Raji (cell line): ENCODE measurements at regions not wholly inside any gene's neighbourhood (a gene's known extent, or its start where the extent isn't known, plus 50 kb on each side); places are given as distances from the start of the nearest gene placed in this dataset.

ENCODE experiments used
- POLR2A ChIP-seq: IDR thresholded peaks from 2 replicates; pipeline ENCODE4 v1.6.1; 2011; ENCODE audit warnings: low read depth, low read length, control low read depth; ENCODE audit not compliant: insufficient read depth

DNA sequence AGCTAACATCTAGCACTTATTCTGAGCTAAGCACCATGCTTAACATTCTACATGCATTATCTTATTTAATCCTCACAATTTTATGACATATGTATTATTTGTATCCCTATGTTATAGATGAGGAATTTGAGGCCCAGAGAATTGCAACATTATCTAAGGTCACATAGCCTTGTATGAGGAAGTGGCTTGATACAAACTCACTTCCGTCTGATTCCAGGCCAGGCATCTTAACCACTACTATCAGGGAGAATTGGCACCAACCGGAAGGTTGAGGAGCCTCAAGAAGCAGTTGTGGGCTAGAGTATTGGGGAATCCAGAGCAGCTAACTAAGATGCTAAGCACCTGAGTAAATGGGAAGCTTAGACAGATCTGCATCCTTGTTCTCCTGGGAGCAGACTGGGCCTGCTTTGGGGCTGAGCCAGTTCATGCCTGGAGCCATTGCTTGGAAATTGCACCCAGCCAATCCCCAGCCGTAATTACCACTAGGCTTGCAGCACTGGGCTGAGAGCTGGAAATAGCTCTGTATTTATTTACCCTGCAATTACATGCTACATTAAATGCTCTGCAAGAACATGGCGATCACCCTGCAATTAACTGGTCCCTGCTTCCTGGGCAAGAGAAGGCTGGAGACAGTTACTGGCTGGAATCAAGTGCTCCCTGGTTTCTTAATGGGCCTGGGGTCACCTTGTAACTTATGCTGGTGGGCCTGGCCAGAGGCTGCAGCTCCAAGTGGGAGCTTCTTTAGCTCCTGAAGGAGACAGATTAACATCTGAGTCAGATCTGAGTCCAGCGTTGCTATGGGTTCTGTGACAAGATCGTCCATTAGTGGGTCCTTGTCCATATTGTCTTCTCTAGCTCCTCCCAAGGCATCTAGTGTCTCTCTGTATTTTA is 273.1 kb upstream of the CCL2 start:
- no peak for TF ChIP-seq POLR2A

- TF ChIP-seq POLR2A: no peak
Observed at GRCh38 chr17:33982909-33983308, 272.2 kb upstream of the CCL2 start.

DNA sequence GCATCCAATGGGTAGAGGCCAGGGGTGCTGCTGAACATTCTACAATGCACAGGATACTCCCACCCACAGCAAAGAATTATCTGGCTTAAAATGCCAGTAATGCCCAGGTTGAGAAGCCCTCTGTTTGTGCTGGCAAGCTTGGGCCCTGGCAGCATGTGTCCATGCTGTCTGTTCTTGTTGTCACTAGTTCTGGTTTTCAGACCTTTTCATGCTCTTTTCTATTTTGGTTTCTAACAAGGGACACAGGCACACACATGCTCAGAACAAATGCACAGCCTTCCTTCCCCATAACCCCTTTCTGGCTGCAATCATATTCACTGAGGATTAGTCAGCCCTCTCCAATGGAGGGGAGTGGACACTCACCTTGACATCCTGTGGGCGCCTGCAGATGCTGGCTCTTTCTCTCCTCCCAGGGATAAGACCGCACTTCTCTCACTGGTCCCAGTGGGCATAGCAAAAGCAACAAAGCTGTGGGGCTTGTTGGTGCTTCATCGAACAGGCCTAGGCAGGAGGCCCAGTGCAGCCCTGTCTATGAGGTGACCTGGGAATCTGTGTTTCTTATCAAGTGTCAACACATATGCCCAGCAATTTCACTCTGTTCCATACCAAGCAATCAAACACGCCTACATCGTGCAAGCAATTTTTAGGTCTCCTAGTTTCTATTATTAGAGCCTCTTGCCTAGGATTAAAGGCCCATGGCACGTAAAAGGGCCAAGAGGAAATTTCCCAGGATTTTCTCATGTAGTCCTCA is 271.1 kb upstream of the CCL2 start:
- no peak for TF ChIP-seq POLR2A

- no peak for TF ChIP-seq POLR2A
Observed at GRCh38 chr17:33986088-33986487, 269.0 kb upstream of the CCL2 start.

- TF ChIP-seq POLR2A: no peak
Observed at GRCh38 chr17:33986566-33986965, 268.5 kb upstream of the CCL2 start.

DNA sequence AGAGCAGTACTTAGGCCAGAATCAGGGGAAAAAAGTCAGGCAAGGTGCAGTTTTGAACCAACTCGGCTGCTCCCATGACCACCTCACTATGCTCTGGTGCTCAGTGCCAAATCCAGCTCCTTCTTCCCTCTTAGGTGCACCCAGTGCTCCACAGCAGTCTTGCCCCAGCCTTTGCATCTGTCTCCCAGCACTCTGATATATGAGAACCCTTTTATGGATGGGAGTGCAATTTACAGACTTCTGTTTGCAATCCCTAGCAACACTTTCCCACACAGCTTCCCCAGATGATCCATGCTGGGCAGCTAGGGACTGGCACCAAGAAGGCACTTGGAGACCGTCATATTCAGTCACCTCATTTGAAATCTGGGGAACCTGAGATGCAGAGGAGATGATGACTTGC is 267.9 kb upstream of the CCL2 start:
- TF ChIP-seq POLR2A: no peak

- TF ChIP-seq POLR2A: no peak
Observed at GRCh38 chr17:33989361-33990148, 265.5 kb upstream of the CCL2 start.

GRCh38 chr17:33990943-33991706 is 264.0 kb upstream of the CCL2 start:
- TF ChIP-seq POLR2A: no peak

DNA sequence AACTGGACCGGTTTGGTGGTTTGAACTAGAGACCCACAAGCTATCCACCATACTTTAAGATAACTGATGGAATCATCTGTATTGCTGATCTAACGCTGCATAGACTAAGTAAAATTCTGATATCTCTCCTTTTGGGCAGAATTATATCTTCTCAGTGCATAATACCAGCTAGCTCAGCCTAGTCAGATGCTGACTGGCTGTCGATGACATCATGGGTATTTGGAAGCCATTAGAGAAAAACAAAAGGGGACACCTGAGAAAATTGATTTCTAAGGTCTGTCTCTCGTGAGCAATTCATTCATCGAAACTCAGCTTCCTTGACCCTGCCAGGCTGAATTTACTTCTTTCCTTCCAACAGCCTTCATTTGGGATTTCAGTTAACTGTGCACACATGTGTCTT is 263.0 kb upstream of the CCL2 start:
- TF ChIP-seq POLR2A: no peak

DNA sequence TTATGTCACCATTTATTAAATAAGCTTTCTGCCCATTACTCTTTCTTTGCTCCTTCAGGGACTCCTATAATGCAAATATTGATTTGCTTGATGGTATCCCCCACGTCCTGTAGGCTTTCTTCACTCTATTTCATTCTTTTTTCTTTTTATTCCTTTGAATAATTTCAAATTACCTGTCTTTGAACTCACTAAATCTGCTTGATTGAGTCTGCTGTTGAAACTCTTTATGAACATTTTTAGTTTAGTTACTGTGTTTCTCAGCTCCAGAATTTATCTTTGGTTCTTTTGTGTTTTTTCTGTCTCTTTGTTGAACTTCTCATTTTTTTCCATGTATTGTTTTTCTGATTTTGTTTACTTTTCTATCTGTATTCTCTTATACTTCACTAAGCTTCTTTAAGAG is 254.4 kb upstream of the CCL2 start:
- no peak for TF ChIP-seq POLR2A

- TF ChIP-seq POLR2A: no peak
Observed at GRCh38 chr17:34001246-34001645, 253.8 kb upstream of the CCL2 start.

- TF ChIP-seq POLR2A: no peak
Observed at GRCh38 chr17:34006126-34006525, 249.0 kb upstream of the CCL2 start.

GRCh38 chr17:34008125-34008524 is 247.0 kb upstream of the CCL2 start:
- TF ChIP-seq POLR2A: no peak

GRCh38 chr17:34009912-34010311 is 245.2 kb upstream of the CCL2 start:
- no peak for TF ChIP-seq POLR2A

- TF ChIP-seq POLR2A: no peak
Observed at GRCh38 chr17:34010534-34010933, 244.6 kb upstream of the CCL2 start.
